ENCODE measurements at regions not wholly inside any gene's neighbourhood (a gene's known extent, or its start where the extent isn't known, plus 50 kb on each side); places are given as distances from the start of the nearest gene placed in this dataset.

GRCh38 chrX:39653691-39654090 lies 444.1 kb downstream of the BCOR start:
- DNase-seq: no peak

GRCh38 chrX:39654183-39654925 lies 443.4 kb downstream of the BCOR start:
- DNase-seq: no peak

GRCh38 chrX:39654952-39655351 lies 442.8 kb downstream of the BCOR start:
- DNase-seq: no peak

DNA sequence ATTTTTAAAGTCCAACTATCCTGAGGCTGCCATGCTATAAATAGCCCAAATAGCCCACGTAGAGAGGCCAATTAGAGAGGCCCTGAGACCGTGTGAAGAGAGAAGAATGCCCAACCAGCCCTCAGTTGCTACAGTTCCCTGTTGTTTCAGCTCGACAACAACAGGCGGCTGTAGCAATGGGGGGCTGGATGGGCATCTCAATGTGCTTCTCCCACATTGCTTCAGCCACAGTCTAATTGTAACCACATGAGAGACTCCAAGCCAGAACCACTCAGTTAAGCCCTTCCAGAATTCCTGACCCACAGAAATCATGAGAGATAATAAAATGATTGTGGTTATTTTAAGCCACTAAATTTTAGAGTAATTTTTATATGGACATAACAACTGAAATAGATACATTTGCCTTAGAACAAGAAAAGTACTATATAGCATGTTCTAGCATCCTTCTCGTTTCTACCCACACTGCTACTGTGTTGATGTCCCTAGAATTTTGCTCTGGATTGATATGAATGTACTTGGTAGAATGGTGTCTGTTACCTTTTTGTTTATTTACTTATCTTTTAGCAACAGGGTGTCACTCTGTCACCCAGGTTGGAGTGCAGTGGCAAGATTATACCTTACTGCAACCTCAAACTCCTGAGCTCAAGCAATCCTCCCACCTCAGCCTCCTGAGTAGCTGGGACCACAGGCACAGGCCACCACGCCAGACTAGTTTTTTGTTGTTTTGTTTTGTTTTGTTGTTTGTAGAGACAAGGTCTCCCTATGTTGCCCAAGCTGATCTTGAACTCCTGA lies 436.4 kb downstream of the BCOR start:
- DNase-seq: no peak

- no peak for DNase-seq
These were observed 431.8 kb downstream of the BCOR start for GRCh38 chrX:39665830-39666518.

GRCh38 chrX:39667191-39667590 lies 430.6 kb downstream of the BCOR start:
- DNase-seq: no peak

DNA sequence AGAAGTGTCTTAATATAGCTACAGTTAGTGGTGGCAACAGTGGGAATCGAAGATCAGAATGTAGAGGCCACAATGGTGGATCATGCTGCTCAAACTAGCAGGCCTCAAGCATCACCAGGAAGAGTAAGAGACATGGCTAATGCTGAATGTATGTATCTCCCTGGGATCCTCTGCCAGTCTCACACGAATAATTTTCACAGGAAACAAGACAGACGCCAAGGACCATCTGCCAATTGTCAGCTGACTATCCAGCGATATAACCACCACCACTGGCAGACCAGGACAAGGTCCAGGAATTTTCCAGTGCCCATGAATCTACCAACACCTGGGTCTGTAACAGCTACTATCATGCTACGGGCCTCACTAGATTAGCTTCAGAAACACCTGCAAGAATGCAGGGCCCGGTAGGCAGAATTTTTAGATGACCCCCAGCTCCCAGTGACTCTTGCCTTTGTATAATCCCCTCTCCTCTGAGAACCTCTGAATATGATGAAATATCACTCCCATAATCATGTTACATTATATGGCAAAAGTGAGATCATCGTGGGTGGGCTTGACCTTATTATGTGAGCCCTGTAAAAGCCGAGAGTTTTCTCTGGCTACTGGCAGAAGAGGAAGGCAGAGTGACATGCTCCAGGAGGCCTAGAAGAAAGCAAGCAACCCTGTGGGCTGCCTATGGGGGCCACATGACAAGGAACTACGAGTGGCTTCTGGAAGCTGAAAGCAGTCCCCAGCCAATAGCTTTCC lies 429.8 kb downstream of the BCOR start:
- DNase-seq: no peak

DNA sequence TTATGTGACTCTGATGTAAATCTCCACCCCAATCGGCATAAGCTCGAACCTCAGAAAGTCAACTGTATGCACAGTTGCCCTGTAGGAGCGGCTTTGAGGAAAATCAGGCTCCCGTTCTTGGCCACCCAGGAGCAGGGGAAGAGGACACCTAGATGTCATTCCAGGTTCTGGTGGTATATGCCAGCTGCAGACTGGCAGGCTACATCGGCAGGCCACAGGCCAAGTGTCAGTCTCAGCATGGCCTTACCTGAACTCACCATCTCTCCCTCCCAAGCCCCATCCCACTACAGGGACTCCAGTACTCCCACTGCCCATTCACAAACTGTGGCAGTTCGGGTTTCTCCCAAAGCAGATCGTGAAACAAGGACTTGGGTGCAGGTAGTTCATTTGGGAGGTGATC lies 428.1 kb downstream of the BCOR start:
- DNase-seq: no peak

- DNase-seq: no peak
These were observed 427.5 kb downstream of the BCOR start for GRCh38 chrX:39670281-39670680.

DNA sequence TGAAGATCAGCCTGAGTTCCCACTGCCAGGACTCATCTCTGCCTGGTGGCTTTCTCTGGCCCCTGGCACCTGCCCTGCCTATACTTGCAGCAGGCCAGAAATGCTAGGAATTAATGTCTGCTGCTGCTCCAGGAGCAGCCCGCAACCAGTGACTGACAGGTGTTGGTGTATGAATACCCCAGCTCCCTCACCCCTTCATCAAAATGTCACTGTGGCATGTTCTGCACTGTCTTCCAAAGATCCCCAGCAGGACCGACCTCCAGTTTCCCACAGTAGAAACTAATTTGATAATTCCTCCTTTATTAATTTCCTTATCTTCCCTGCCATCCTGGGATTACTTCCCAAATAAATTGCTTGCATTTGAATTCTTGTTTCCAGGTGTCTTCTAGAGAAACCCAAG lies 425.4 kb downstream of the BCOR start:
- no peak for DNase-seq

DNA sequence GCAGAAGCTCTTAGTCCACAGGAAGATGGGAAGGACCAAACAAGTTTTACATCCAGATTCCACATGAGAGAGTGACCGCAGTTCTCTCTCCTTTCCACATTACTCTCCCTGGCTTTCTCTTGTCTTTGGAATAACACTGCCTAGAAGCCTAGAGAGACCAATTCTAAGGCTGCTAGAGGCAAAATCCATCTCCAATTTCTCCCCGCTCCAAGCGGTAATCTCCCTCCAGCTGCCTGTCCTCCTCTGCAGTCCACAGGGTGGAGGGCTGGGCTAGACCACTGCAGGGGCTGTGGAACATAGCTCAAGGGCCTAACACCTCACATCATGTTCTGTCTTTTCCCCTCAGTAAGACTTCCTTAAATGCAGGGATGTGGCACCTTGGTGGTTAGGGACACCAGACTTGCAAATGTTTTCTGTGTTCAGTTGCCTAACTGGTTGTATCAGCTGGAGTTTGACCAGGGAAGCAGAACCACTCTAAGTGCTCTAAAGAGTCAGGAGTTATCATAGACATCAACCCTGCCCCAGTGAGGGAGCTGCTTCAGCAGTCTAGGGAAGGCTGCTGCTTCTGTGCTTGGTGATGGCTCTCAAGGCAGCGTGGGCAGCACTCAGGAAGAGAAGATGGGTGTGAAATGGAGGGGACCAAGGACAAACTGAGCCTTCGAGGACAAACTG lies 423.1 kb downstream of the BCOR start:
- DNase-seq: no peak

DNA sequence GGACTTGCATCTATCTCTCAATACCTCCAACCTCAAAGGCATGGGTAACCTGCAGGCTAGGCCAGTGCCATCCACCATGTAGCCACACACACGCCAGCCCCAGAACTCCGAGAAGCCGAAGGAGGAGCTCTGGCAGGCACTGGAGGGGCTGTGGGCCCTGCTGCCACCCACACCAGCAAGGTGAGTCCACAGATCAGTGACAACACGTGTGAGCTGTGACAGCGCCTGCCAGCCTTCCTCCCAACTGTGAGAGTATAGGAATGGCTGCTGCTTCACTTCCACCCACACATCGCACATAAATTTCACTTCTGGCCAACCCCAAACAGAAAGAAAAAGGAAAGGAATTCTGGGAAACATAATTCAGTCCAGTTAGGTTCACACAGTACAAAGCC lies 422.6 kb downstream of the BCOR start:
- DNase-seq: no peak

DNA sequence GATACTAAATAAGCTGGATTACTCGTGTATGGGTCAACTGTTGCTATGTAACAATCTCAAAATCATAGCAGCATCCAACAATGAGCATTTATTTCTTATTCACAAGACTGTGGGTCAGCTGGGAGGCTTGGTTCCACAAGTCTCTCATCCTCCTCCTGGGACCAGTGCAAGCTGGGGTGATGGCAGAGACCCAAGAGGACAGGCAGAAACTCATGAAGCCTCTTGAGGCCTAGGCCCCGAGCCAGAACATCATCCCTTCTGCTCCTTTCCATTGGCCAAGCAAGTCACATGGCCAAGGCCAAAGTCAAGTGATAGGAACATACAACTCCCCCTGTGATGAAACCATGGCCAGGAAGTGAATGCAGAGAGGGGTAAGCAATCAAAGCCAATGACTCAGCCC lies 422.1 kb downstream of the BCOR start:
- no peak for DNase-seq

DNA sequence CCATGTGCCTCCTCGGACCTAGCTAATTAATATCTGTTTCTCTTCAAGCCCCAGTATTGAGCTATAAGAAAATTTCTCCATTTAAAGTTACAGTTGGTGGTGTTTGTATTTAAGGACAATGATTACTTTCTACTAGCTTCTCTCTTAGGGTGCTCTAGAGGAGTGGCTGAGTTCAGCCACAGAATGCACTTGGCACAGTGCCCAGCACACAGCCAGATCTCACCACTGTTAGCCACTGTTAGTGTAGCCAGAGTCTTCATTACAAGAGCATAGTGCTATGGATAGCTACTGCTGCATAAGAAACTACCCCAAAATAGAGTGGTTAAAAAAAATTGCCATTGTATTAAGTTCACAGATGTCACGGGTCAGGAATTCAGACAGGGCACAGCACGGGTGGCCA lies 421.3 kb downstream of the BCOR start:
- no peak for DNase-seq

- no peak for DNase-seq
These were observed 420.2 kb downstream of the BCOR start for GRCh38 chrX:39677585-39677977.

DNA sequence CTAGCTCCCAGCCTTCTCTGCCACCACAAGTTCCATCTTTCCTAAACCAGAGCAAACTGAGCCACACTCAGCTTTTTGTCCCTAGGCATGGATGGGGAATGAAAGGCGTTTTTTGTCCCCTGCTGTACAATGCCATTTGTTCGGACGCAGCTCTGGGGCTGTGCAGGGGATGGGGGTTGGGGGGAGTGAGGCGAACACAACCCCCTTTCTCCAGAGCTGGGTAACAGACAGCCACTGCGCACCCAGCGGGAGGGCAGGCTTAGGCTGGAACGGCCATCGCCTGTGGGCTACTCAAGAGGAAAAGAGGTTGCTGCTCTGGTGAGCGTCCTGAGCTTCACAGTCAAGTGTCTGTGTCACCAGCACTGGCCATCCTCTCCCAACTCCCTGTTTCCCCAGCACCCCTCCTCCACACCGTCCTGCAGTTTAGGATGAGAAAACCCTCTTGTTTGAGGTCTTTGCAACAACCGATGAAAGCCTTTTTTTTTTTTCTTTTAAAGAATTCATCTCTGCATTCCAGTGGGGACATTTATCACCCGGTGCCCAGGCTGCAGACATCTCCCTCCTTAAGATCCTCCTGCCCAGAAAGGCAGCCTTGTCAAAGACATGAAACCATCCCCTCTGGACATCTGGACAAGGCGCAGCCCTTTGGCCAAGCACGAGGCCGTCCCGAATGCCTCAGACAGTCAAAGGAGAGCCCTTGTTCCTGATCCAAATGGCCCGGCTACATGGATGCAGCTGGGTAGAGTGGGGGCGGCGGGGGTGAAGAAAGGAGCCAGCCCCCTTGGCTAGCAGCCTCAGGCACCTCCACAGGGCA lies 419.6 kb downstream of the BCOR start:
- DNase-seq: no peak

- DNase-seq: no peak
These were observed 418.8 kb downstream of the BCOR start for GRCh38 chrX:39678914-39679313.

GRCh38 chrX:39679497-39680157 lies 418.1 kb downstream of the BCOR start:
- DNase-seq: no peak

GRCh38 chrX:39681885-39682284 lies 415.9 kb downstream of the BCOR start:
- no peak for DNase-seq

DNA sequence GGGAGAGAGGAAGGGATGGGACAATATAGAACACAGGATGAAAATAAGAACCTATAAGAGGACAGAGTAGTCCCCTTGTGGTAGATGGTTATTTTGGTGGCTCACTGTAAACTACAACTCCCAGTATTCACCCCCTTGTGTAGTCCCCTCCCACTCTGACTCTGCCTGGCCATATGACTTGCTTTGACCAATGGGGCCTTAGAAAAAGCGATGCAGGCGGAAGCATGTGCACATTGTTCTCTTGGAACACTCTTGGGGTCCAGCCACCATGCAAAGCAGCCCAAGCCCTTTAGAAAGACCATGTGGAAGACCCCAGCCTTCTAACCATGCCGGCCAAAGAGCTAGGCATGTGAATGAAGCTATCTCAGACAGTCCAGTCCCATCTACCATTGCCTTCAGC lies 415.0 kb downstream of the BCOR start:
- DNase-seq: no peak

GRCh38 chrX:39688219-39688575 lies 409.6 kb downstream of the BCOR start:
- DNase-seq: no peak

Data from stimulated activated naive CD4-positive, alpha-beta T cell (primary cell).